DND-41 (cell line): ENCODE measurements at regions not wholly inside any gene's neighbourhood (a gene's known extent, or its start where the extent isn't known, plus 50 kb on each side); places are given as distances from the start of the nearest gene placed in this dataset.
A peak's percentile ranks its signal among the peaks of the same experiment; 100 is the strongest.

ENCODE experiments used
- ATAC-seq: fragments of 200-7000 bp; cut with Tn5 transposase; 3 replicates; pipeline ENCODE4 v1.9.1; 2021; ENCODE audit warnings: low read depth; ENCODE audit not compliant: insufficient read depth
- DNase-seq: peaks from one replicate; pipeline ENCODE4 v3.0.0-alpha.2; 2020
- H2AFZ ChIP-seq: 2 replicates; pipeline ENCODE4 v1.6.0; 2012; ENCODE audit warnings: low read depth, low read length
- H3K27ac ChIP-seq: 2 replicates; pipeline ENCODE4 v1.5.1; 2012; ENCODE audit warnings: low read length, inconsistent platforms
- H3K27me3 ChIP-seq: fragments of 200-600 bp; sonication (generic); 2 replicates; pipeline ENCODE4 v1.6.0; 2012; ENCODE audit warnings: low read length, mild to moderate bottlenecking, inconsistent platforms; ENCODE audit not compliant: insufficient read depth, poor library complexity
- H3K36me3 ChIP-seq: 2 replicates; pipeline ENCODE4 v1.5.1; 2012; ENCODE audit warnings: low read length, inconsistent platforms; ENCODE audit not compliant: insufficient read depth
- H3K4me1 ChIP-seq: 2 replicates; pipeline ENCODE4 v1.5.1; 2012; ENCODE audit warnings: mild to moderate bottlenecking, low read length; ENCODE audit not compliant: insufficient read depth
- H3K4me2 ChIP-seq: 2 replicates; pipeline ENCODE4 v1.6.0; 2012; ENCODE audit warnings: mild to moderate bottlenecking, moderate library complexity, low read length, inconsistent platforms; ENCODE audit not compliant: insufficient read depth
- H3K4me3 ChIP-seq, 2 experiments: fragments of 200-600 bp in 1 of 2; shearing (Covaris generic) in 1 of 2; 2 replicates each; pipeline ENCODE4 v1.5.1; 2012 to 2016; ENCODE audit warnings: inconsistent platforms in 2 of 2, low read length in 2 of 2, mild to moderate bottlenecking in 2 of 2, low read depth in 1 of 2, moderate library complexity in 1 of 2
- H3K79me2 ChIP-seq: 2 replicates; pipeline ENCODE4 v1.6.0; 2012; ENCODE audit warnings: low read length, inconsistent platforms; ENCODE audit not compliant: insufficient read depth
- H3K9ac ChIP-seq: 2 replicates; pipeline ENCODE4 v1.6.0; 2012; ENCODE audit warnings: low read depth, mild to moderate bottlenecking, inconsistent platforms, low read length, moderate library complexity
- H3K9me3 ChIP-seq: 2 replicates; pipeline ENCODE4 v1.5.1; 2012; ENCODE audit warnings: low read length, moderate library complexity, mild to moderate bottlenecking, inconsistent platforms; ENCODE audit not compliant: insufficient read depth, severe bottlenecking
- H4K20me1 ChIP-seq: 2 replicates; pipeline ENCODE4 v1.6.0; 2012; ENCODE audit warnings: low read length; ENCODE audit not compliant: insufficient read depth
- CTCF ChIP-seq: IDR thresholded peaks from 2 replicates; pipeline ENCODE4 v1.5.1; 2012; ENCODE audit warnings: borderline replicate concordance, low read length, moderate library complexity, mild to moderate bottlenecking; ENCODE audit not compliant: poor library complexity, severe bottlenecking; ENCODE audit errors: extremely low read depth
- EZH2 ChIP-seq: IDR thresholded peaks from 3 replicates; pipeline ENCODE4 v1.6.1; 2012; ENCODE audit warnings: borderline replicate concordance, low read depth, mild to moderate bottlenecking, moderate library complexity, low read length, inconsistent platforms; ENCODE audit not compliant: severe bottlenecking

GRCh38 chr6:79420054-79420453 lies 117.2 kb downstream of the LCA5 start:
- TF ChIP-seq CTCF: no peak
- no peak for TF ChIP-seq EZH2
- peak overlapping the region; percentile 33; the same call in 1 of the 2 replicates for H3K9ac ChIP-seq
- H3K79me2 ChIP-seq: no peaks in the 10 kb centered on the region
- peaks cover 35% of the 10 kb centered on the region for H3K4me1 ChIP-seq
- H3K9me3 ChIP-seq: no peaks in the 10 kb centered on the region
- DNase-seq (no peak), ATAC-seq (0 out of 3 replicates have a peak, but pooled peaks have one; percentile 31)
- no peaks in the 10 kb centered on the region for H3K27me3 ChIP-seq
- no peaks in the 10 kb centered on the region for H4K20me1 ChIP-seq
- peak overlapping the region; percentile 56; the same call in 1 of the 2 replicates for H3K4me2 ChIP-seq
- peak overlapping the region in 1 of 2 experiments; percentile 38; a peak in 1 of 4 replicates for H3K4me3 ChIP-seq
- peak overlapping the region; percentile 71 for H2AFZ ChIP-seq
- H3K27ac ChIP-seq: peak overlapping the region; percentile 73
- H3K36me3 ChIP-seq: no peaks in the 10 kb centered on the region

- H3K27me3 ChIP-seq: no peaks in the 10 kb centered on the region
- TF ChIP-seq CTCF: no peak
- no peak for TF ChIP-seq EZH2
- no peak overlapping the region for H2AFZ ChIP-seq
- H3K27ac ChIP-seq: no peak overlapping the region
- ATAC-seq (no peak), DNase-seq (no peak)
- H3K9me3 ChIP-seq: no peaks in the 10 kb centered on the region
- no peaks in the 10 kb centered on the region for H4K20me1 ChIP-seq
- H3K36me3 ChIP-seq: no peaks in the 10 kb centered on the region
- H3K4me2 ChIP-seq: no peak overlapping the region
- H3K4me1 ChIP-seq: peaks cover 51% of the 10 kb centered on the region
- H3K4me3 ChIP-seq: no peak overlapping the region
- H3K79me2 ChIP-seq: no peaks in the 10 kb centered on the region
- H3K9ac ChIP-seq: no peak overlapping the region
These were observed 120.3 kb downstream of the LCA5 start for GRCh38 chr6:79416931-79417330.

GRCh38 chr6:79413562-79414002 lies 123.6 kb downstream of the LCA5 start:
- Histone ChIP-seq H3K4me1 (peaks cover 18% of the 10 kb centered on the region), H3K27me3 (no peaks in the 10 kb centered on the region), H3K4me3 (no peak overlapping the region), H3K9me3 (no peaks in the 10 kb centered on the region), H3K27ac (peak overlapping the region; percentile 15; the same call in 1 of the 2 replicates), H3K79me2 (no peaks in the 10 kb centered on the region), H3K36me3 (no peaks in the 10 kb centered on the region), H3K9ac (no peak overlapping the region), H2AFZ (no peak overlapping the region), H3K4me2 (no peak overlapping the region), H4K20me1 (no peaks in the 10 kb centered on the region)
- TF ChIP-seq EZH2 (no peak), CTCF (no peak)
- DNase-seq (no peak), ATAC-seq (no peak)
